ENCODE measurements at regions not wholly inside any gene's neighbourhood (a gene's known extent, or its start where the extent isn't known, plus 50 kb on each side); places are given as distances from the start of the nearest gene placed in this dataset.

GRCh38 chr15:97473627-97474026 is 486.9 kb upstream of the ARRDC4 start:
- intact Hi-C loops (cut with micrococcal nuclease) = no loop called here
- POLR2A ChIA-PET (ENCODE audit: unreplicated experiment) = no interaction called here
- no peak for ATAC-seq (ENCODE audit: low read depth)

More at GRCh38 chr15:97473627-97474026, 486.9 kb upstream of the ARRDC4 start:
- Histone ChIP-seq H2BK15ac (ENCODE audit: low read depth, low read length) (no peak overlapping the region), H4K5ac (ENCODE audit: low read depth, low read length) (no peak overlapping the region), H3K4me3 (ENCODE audit: insufficient read depth, low read depth, low read length) (no peak overlapping the region), H2AK5ac (ENCODE audit: low read depth, low read length) (no peak overlapping the region), H3K23ac (ENCODE audit: low read depth, low read length) (no peak overlapping the region), H3K36me3 (ENCODE audit: control insufficient read depth, insufficient read depth, low read length) (no peaks in the 10 kb centered on the region), H2AK9ac (replicated peaks; ENCODE audit: low read depth, low read length, poor library complexity) (no peak overlapping the region), H3K4me2 (ENCODE audit: low read depth, low read length) (no peak overlapping the region), H3K9me3 (ENCODE audit: control insufficient read depth, insufficient read depth, low read length) (no peaks in the 10 kb centered on the region), H3K4ac (ENCODE audit: low read depth, low read length) (no peak overlapping the region), H2BK120ac (ENCODE audit: low read depth, low read length) (no peak overlapping the region), H3K79me1 (ENCODE audit: low read depth in 1 of 2, low read length in 2 of 2) (no peaks in the 10 kb centered on the region), H3K9me1 (ENCODE audit: insufficient read depth, low read length) (no peaks in the 10 kb centered on the region), H2AFZ (replicated peaks; ENCODE audit: low read length, poor library complexity) (no peak overlapping the region), H3K14ac (replicated peaks; ENCODE audit: low read depth, low read length) (no peak overlapping the region), H3K27ac (ENCODE audit: insufficient read depth, low read length) (no peak overlapping the region), H3K9ac (ENCODE audit: low read depth, low read length) (no peak overlapping the region), H4K20me1 (ENCODE audit: insufficient read depth, low read length) (no peaks in the 10 kb centered on the region), H3K27me3 (ENCODE audit: control insufficient read depth, insufficient read depth, low read length) (no peaks in the 10 kb centered on the region), H4K8ac (ENCODE audit: low read depth in 2 of 2, low read length in 2 of 2) (no peak overlapping the region), H3K56ac (ENCODE audit: extremely low read depth, insufficient read depth, low read length) (no peak overlapping the region), H2BK20ac (ENCODE audit: low read depth, low read length) (no peak overlapping the region), H3K4me1 (ENCODE audit: control insufficient read depth, insufficient read depth, low read length) (no peaks in the 10 kb centered on the region), H3K18ac (ENCODE audit: low read depth, low read length) (no peak overlapping the region), H4K91ac (ENCODE audit: insufficient read depth, low read depth, low read length) (no peak overlapping the region), H2BK5ac (ENCODE audit: low read depth, low read length, poor library complexity, severe bottlenecking) (no peak overlapping the region)
- BruUV-seq (replicated peaks) = no TSS peak
- DNase-seq = no peak
- CTCF ChIA-PET = no interaction called here
- in situ Hi-C loops (cut with MboI; ENCODE audit: low sequenced_read_pairs) (no loop called here), dilution Hi-C loops (cut with HindIII; ENCODE audit: low sequenced_read_pairs, unreplicated experiment) (no loop called here)
- TF ChIP-seq USF2 (IDR thresholded peaks at IDR 0.05; ENCODE audit: low read depth, low read length) (no peak), MXI1 (IDR thresholded peaks at IDR 0.05; ENCODE audit: borderline replicate concordance, low read depth, low read length) (no peak), RFX5 (IDR thresholded peaks at IDR 0.05; ENCODE audit: low read depth, low read length) (no peak), CTCF (conservative IDR thresholded peaks at IDR 0.05; ENCODE audit: low read depth, low read length) (no peak), SMC3 (IDR thresholded peaks at IDR 0.05; ENCODE audit: low read depth, low read length) (no peak), FOS (IDR thresholded peaks at IDR 0.05; ENCODE audit: low read depth, low read length) (no peak), RCOR1 (IDR thresholded peaks at IDR 0.05; ENCODE audit: insufficient replicate concordance, low read length) (no peak), ELK1 (IDR thresholded peaks at IDR 0.05; ENCODE audit: borderline replicate concordance, low read depth, low read length) (no peak), CHD1 (IDR thresholded peaks at IDR 0.05; ENCODE audit: low read depth, low read length) (no peak), POLR2A (IDR thresholded peaks at IDR 0.05; ENCODE audit: low read depth, low read length) (no peak), BHLHE40 (IDR thresholded peaks at IDR 0.05; ENCODE audit: low read depth, low read length) (no peak), RAD21 (IDR thresholded peaks at IDR 0.05; ENCODE audit: low read length) (no peak)
- WGBS, 2 experiments (ENCODE audit: extremely low coverage in 2 of 2, insufficient read length in 1 of 2) = no CpG with 5 or more reads among the region's 1 CpG

Measured in IMR-90 (cell line).